ENCODE measurements at regions not wholly inside any gene's neighbourhood (a gene's known extent, or its start where the extent isn't known, plus 50 kb on each side); places are given as distances from the start of the nearest gene placed in this dataset.

GRCh38 chr1:14236097-14236496, 362.4 kb upstream of the KAZN start:
- no peaks in the 10 kb centered on the region for H3K36me3 ChIP-seq (ENCODE audit: control insufficient read depth, insufficient read depth, low read length)
- DNase-seq (no peak), ATAC-seq (no peak)
- no peaks in the 10 kb centered on the region for H3K36me3 Mint-ChIP-seq
- TF ChIP-seq, protein P1, sequence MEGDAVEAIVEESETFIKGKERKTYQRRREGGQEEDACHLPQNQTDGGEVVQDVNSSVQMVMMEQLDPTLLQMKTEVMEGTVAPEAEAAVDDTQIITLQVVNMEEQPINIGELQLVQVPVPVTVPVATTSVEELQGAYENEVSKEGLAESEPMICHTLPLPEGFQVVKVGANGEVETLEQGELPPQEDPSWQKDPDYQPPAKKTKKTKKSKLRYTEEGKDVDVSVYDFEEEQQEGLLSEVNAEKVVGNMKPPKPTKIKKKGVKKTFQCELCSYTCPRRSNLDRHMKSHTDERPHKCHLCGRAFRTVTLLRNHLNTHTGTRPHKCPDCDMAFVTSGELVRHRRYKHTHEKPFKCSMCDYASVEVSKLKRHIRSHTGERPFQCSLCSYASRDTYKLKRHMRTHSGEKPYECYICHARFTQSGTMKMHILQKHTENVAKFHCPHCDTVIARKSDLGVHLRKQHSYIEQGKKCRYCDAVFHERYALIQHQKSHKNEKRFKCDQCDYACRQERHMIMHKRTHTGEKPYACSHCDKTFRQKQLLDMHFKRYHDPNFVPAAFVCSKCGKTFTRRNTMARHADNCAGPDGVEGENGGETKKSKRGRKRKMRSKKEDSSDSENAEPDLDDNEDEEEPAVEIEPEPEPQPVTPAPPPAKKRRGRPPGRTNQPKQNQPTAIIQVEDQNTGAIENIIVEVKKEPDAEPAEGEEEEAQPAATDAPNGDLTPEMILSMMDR (IDR thresholded peaks at IDR 0.05), result no peak
- H3K27me3 Mint-ChIP-seq (ENCODE audit: low read depth in 2 of 2), result peaks cover 0 to 5% of the 10 kb centered on the region in 2 donors
- H3K4me1 Mint-ChIP-seq, result no peaks in the 10 kb centered on the region
- no peak overlapping the region for H3K4me3 ChIP-seq (ENCODE audit: low read length)
- intact Hi-C loops (cut with micrococcal nuclease), result no loop called here
- no peaks in the 10 kb centered on the region for H3K9me3 ChIP-seq (ENCODE audit: control insufficient read depth, insufficient read depth, low read length)
- H3K27ac ChIP-seq (ENCODE audit: low read length), result no peak overlapping the region
- no peaks in the 10 kb centered on the region for H3K4me1 ChIP-seq (ENCODE audit: control insufficient read depth, insufficient read depth, low read length)
- no peak overlapping the region for H3K4me3 Mint-ChIP-seq
- no peaks in the 10 kb centered on the region for H3K9me3 Mint-ChIP-seq
- WGBS (ENCODE audit: insufficient coverage), result 85% methylated on average over 2 of the region's 2 CpGs
- no peak overlapping the region for H3K27ac Mint-ChIP-seq
- H3K27me3 ChIP-seq (ENCODE audit: control insufficient read depth, insufficient read depth, low read length), result no peaks in the 10 kb centered on the region

GRCh38 chr1:14238472-14239307, 359.8 kb upstream of the KAZN start:
- H3K27ac ChIP-seq (ENCODE audit: low read length), result no peak overlapping the region
- H3K4me3 Mint-ChIP-seq, result no peak overlapping the region
- H3K9me3 Mint-ChIP-seq, result no peaks in the 10 kb centered on the region
- no peaks in the 10 kb centered on the region for H3K4me1 Mint-ChIP-seq
- H3K36me3 Mint-ChIP-seq, result no peaks in the 10 kb centered on the region
- no peaks in the 10 kb centered on the region for H3K9me3 ChIP-seq (ENCODE audit: control insufficient read depth, insufficient read depth, low read length)
- no peak overlapping the region for H3K4me3 ChIP-seq (ENCODE audit: low read length)
- intact Hi-C loops (cut with micrococcal nuclease), result no loop called here
- no peaks in the 10 kb centered on the region for H3K27me3 ChIP-seq (ENCODE audit: control insufficient read depth, insufficient read depth, low read length)
- no peaks in the 10 kb centered on the region for H3K4me1 ChIP-seq (ENCODE audit: control insufficient read depth, insufficient read depth, low read length)
- ATAC-seq (no peak), DNase-seq (no peak)
- peaks cover 9 to 18% of the 10 kb centered on the region in 2 donors for H3K27me3 Mint-ChIP-seq (ENCODE audit: low read depth in 2 of 2)
- H3K27ac Mint-ChIP-seq, result no peak overlapping the region
- TF ChIP-seq, protein P1 (IDR thresholded peaks at IDR 0.05), result no peak
- no peaks in the 10 kb centered on the region for H3K36me3 ChIP-seq (ENCODE audit: control insufficient read depth, insufficient read depth, low read length)
- WGBS (ENCODE audit: insufficient coverage), result 81% methylated on average over 9 of the region's 9 CpGs

- H3K27ac ChIP-seq (ENCODE audit: low read length), result no peak overlapping the region
- no peak overlapping the region for H3K4me3 Mint-ChIP-seq
- H3K4me1 ChIP-seq (ENCODE audit: control insufficient read depth, insufficient read depth, low read length), result no peaks in the 10 kb centered on the region
- H3K36me3 ChIP-seq (ENCODE audit: control insufficient read depth, insufficient read depth, low read length), result no peaks in the 10 kb centered on the region
- 66% methylated on average over 3 of the region's 3 CpGs for WGBS (ENCODE audit: insufficient coverage)
- peaks cover 13 to 33% of the 10 kb centered on the region in 2 donors for H3K27me3 Mint-ChIP-seq (ENCODE audit: low read depth in 2 of 2)
- no peaks in the 10 kb centered on the region for H3K27me3 ChIP-seq (ENCODE audit: control insufficient read depth, insufficient read depth, low read length)
- no peak overlapping the region for H3K27ac Mint-ChIP-seq
- H3K4me1 Mint-ChIP-seq, result no peaks in the 10 kb centered on the region
- ATAC-seq (no peak), DNase-seq (no peak)
- no peaks in the 10 kb centered on the region for H3K36me3 Mint-ChIP-seq
- no peaks in the 10 kb centered on the region for H3K9me3 Mint-ChIP-seq
- intact Hi-C loops (cut with micrococcal nuclease), result no loop called here
- H3K4me3 ChIP-seq (ENCODE audit: low read length), result no peak overlapping the region
- no peaks in the 10 kb centered on the region for H3K9me3 ChIP-seq (ENCODE audit: control insufficient read depth, insufficient read depth, low read length)
- TF ChIP-seq, protein P1 (IDR thresholded peaks at IDR 0.05), result no peak
Observed at GRCh38 chr1:14240265-14240664, 358.2 kb upstream of the KAZN start.

DNA sequence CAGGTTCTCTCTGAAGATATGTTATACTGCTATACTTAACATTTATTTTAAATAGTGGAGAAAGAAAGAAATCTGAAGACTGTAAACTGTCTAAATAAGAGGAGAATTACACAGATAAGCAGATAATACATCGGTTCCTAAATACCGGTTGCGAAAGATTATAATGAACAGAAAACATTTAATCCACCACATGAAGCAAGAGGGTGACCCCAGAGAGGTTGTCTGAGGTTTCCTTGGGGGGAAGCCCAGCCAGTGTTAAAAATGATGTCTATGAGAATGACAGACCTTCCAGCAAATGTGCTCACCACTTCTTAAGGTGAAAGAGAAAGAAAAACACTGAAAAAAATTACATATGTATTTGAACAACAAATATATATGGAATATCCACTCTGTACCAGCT, 356.4 kb upstream of the KAZN start:
- Histone ChIP-seq H3K4me3 (ENCODE audit: low read length) (no peak overlapping the region), H3K9me3 (ENCODE audit: control insufficient read depth, insufficient read depth, low read length) (no peaks in the 10 kb centered on the region), H3K27me3 (ENCODE audit: control insufficient read depth, insufficient read depth, low read length) (no peaks in the 10 kb centered on the region), H3K36me3 (ENCODE audit: control insufficient read depth, insufficient read depth, low read length) (no peaks in the 10 kb centered on the region), H3K27ac (ENCODE audit: low read length) (no peak overlapping the region), H3K4me1 (ENCODE audit: control insufficient read depth, insufficient read depth, low read length) (no peaks in the 10 kb centered on the region)
- no peaks in the 10 kb centered on the region for H3K4me1 Mint-ChIP-seq
- TF ChIP-seq, protein P1 (IDR thresholded peaks at IDR 0.05), result no peak
- ATAC-seq (no peak), DNase-seq (no peak)
- no peaks in the 10 kb centered on the region for H3K36me3 Mint-ChIP-seq
- H3K4me3 Mint-ChIP-seq, result no peak overlapping the region
- WGBS (ENCODE audit: insufficient coverage), result no CpG with 5 or more reads among the region's 3 CpGs
- intact Hi-C loops (cut with micrococcal nuclease), result no loop called here
- H3K9me3 Mint-ChIP-seq, result no peaks in the 10 kb centered on the region
- peaks cover 13 to 34% of the 10 kb centered on the region in 2 donors for H3K27me3 Mint-ChIP-seq (ENCODE audit: low read depth in 2 of 2)
- H3K27ac Mint-ChIP-seq, result no peak overlapping the region
